GDM1 (cell line): ENCODE measurements at regions not wholly inside any gene's neighbourhood (a gene's known extent, or its start where the extent isn't known, plus 50 kb on each side); places are given as distances from the start of the nearest gene placed in this dataset.
"Not testable (repeated sequence)": the region's sequence is repeated elsewhere in the genome, so short reads cannot be mapped to it uniquely, and the experiment has no call there.

Source experiments
- DNase-seq: peaks from one replicate; lab custom pipeline; 2025; lab: John Stamatoyannopoulos, UW

DNA sequence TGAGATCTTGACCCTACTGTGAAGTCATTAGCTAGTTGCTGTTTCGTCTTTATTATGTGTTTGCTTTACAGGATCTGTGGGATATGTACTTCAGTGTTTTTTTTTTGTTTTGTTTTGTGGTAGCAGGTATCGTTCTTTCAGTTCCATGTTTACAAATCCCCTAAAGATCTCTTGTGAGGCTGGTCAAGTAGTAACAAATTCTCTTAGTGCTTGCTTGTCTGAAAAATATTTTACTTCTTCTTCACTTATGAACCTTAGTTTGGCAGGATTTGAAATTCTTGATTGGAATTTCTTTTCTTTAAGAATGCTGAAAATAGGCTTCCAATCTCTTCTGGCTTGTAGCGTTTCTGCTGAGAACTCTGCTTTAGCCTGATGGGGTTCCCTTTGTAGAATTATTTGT is 235.8 kb upstream of the ALCAM start:
- no peak for DNase-seq

DNA sequence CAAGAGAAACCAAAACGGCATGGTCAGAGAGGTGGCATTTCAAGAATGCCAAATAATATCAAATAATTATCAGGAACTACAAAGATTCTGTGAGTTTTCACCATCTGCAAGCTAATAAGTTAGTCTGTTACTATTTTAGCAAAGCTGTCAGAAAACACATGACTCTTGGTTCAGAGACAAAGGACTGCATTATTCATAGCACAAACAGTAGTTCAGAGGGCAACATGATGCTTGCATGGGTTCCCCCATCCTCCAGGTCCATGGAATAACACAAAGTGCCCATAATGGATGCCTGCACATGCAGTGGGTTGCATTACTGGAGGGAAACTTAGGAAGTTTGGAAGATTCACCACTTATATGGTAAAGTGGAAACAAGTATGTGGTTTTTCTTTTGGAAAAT is 228.8 kb upstream of the ALCAM start:
- no peak for DNase-seq

DNA sequence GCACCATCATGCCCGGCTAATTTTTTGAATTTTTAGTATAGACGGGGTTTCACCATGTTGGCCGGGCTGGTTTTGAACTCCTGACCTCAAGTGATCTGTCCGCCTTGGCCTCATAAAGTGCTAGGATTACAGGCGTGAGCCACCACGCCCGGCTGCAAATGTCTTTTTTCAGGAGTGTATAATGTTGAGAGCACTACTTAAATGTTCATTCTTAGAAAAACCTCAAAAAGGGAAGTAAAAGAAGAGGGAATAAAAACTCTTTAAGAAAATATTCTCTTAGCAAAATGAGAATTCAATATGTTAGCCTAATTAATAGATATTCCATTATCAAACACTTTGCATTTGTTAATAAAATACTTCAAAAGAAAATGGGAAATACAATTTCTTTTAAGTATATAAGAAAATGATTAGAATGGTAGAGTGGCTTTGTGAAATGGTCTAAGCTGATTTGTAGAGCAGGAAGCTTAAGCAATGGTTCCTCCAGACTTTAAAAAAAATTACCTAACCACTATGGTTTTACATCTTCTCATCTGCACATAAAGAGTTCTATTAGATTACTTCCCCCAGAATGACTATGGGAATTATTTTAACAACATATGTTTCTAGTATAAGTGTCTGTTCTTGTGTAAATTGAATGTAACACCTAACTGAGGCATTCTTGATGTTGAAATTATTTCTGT is 226.7 kb upstream of the ALCAM start:
- DNase-seq = no peak

DNA sequence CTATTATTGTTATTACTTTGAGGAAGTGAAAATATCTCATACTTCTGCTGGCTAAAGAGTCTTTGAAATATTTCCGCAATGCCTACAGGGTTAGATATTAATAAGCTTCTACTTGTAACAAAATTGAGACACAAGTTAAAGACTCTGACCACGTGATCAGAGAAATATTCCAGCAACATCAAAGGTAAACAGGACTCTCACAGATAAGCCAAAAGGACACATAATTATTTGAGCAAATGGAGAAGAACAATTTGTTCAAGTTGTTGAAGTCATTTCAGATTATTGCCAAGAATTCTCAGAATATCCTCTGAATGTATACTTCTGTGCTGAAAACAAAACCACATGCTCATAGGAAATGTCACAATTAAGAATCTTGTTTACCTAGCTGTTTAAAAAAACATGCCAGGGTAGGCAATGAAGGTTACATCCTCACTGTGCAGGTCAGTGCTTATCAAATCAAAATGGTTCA is 225.8 kb upstream of the ALCAM start:
- no peak for DNase-seq

DNA sequence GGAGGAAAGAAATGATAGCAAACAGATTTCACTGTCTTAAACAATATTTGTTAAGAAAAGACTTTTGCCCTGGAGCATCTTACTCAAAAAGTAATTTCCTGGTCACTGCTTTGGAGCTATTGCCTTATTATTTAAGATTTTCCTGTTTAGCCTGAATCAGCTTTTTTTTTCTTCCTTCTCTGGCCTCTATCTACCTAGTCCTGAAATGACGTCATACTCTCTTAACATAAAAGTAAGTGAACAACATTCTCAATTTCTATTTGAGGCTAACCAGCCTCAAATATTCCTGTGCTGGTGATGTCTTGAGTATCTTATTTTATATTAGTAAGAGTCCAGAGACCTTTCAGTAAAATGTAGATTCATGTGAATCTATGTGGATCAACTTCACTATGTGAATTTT is 221.9 kb upstream of the ALCAM start:
- no peak for DNase-seq

DNA sequence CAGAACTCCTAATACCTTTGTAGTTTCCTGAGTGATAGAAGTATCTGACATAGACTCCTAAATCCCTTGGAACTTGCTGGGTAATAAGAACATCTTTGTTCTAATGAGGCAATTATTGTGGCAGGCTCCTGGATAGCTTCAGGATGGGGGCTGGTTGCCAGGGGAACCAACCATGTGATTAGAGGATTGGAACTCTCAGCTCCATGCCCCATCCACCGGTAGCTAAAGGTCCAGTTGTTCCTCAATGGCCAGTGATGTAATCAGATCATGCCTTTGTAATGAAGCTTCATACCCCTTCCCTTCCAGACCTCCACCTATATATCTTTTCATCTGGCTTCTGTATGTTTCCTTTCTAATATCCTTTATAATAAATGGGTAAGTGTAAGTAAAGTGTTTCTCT is 221.2 kb upstream of the ALCAM start:
- no peak for DNase-seq

DNA sequence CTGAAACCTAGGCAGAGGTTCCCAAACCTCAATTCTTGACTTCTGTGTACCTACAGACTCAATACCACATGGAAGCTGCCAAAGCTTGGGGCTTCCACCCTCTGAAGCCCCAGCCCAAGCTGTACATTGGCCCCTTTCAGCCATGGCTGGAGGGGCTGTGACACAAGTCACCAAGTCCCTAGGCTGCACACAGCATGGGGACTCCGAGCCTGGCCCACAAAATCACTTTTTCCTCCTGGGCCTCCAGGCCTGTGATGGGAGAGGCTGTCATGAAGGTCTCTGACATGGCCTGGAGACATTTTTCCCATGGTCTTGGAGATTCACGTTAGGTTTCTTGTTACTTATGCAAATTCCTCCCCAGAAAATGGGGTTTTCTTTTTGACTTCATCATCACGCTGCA is 217.5 kb upstream of the ALCAM start:
- not testable (repeated sequence) for DNase-seq

DNA sequence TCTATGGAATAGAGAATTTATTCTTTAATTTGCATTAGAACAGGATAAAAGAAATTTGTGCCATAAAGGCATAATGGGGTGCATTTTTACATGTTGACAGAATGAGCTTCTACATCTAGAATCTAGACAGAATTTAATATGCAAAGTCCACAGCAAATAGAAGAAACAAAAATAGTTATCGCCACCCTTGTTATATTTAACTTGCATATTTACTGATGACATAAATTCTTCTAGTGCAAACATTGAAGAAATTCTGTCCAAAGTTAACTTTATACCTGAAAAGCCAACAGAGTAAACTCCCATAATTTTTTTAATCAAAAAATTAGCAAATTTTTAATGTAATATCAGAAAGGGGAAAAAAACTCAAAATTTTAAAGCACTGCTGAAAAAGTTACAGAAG is 213.7 kb upstream of the ALCAM start:
- DNase-seq = no peak

DNA sequence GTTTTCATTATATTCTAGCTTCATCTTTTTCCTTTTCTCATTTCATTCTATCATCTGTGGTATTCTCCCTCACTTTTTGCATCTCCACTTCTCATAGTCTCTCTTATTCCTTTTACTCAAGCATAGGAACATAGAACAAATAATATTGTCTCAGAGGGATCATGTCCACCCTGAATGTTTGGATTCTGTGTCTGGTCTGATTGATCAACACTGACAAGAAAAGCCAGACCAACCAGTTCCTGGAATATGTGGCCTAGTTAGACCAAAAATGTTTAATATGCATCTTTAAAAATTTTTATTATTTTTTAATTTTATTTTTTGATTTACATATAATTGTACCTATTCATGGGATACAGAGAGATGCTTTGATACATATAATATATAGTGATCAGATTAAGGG is 212.0 kb upstream of the ALCAM start:
- DNase-seq = no peak

DNA sequence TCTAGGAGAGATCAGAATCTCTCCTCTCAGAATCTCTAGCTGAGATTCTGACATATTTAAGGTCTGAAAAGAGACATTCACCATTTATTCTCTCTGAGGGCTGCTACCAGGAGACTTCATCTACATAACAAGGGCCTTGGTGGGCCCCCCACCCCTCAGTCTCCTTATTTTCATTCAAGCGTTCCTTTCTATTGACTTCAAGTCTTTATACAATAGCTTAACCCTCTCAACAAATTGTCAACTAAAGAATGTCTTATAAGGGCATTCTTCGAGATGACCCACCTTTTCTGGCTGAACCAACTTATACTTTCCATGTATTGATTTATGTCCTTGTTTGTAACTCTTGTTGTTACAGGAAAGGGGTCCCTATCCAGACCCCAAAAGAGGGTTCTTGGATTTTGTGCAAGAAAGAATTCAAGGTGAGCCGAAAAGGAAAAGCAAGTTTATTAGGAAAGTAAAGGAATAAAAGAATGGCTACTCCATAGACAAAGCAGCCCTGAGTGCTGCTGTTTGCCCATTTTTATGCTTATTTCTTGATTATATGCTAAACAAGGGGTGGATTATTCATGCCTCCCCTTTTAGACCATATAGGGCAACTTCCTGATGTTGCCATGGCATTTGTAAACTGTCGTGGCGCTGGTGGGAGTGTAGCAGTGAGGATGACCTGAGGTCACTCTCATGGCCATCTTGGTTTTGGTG is 209.5 kb upstream of the ALCAM start:
- no peak for DNase-seq

DNA sequence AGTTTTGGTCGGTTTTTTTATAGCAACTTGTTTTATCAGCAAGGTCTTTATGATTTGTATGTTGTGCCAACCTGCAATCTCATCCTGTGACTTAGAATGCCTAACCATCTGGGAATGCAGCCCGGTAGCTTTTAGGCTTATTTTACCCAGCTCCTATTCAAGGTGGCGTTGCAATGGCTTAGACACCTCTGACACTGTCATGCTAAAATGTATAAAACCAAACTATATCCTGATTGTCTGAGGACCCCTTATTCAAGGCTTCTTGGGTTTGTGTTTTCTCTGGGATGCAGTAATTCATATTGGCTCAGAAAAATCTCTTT is 209.0 kb upstream of the ALCAM start:
- no peak for DNase-seq

DNA sequence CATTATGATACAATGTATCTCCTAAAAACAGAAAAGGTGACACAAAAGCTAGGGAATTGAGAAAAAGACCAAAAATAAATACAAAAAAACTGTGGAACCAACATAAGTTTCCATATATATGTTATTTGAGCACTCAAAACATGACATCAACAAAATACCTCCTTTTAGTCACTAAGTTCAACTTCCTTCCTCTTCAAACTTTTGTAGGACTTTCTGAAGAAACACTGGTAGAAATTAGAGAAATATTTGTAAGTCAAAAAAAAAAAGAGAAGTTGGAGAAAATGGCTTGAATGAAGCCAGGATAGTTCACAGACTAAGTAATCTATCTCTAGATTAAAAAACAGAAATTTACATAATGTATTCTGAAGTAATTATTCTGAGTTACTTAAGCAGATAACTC is 208.4 kb upstream of the ALCAM start:
- no peak for DNase-seq

DNA sequence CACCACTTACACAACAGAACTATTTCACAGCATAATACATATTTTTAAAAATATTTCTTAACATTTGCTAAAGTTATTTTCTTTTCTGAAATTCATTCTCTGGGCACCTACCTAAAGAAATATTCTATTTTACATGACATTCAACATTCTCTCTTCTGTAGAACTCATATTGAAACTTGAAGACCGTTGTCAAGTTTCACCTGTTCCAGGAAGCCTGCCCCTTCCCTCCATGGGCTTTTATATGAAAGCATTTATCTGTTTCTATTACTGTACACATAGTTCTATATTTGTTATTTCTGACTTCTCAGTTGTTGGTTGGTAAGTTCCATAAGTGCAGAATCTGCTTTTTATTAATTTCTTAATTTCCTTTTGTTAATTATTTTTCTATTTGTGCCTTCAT is 204.3 kb upstream of the ALCAM start:
- DNase-seq = no peak

DNA sequence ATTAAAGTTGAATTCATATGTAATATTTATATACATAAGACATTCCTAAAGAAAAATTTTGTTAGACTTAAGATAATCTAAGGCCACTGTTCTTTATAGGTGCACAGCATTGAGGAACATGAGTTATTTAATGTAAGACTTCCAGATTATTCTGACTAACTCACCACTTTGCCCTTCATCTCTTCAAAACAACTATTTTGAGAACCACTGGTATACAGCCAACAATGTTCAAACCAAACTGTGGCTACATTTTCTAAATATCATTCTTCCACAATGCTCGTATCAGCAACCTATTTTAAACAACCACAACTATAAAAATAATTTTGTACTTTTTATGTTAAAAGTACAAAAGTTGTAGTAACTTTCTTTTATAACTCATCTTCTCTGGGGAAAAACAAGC is 199.8 kb upstream of the ALCAM start:
- no peak for DNase-seq

DNA sequence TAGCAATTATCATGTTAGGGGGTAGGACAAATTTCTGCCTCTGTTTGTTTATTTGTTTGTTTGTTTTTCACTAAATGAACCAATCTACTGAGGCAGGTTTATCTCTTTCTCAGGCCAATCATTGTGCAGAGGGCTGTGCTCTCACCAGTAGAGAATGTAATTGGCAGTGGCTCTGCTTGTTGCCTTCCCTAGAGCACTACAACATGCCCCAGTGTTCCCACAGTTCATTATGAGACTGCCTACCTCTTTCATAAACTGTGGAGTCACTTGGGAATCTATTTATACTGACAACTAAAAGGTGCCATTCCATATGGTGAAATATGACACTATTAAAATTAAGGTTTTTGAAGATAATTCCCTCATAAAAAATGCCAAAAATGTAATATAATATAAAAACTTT is 196.3 kb upstream of the ALCAM start:
- no peak for DNase-seq

DNA sequence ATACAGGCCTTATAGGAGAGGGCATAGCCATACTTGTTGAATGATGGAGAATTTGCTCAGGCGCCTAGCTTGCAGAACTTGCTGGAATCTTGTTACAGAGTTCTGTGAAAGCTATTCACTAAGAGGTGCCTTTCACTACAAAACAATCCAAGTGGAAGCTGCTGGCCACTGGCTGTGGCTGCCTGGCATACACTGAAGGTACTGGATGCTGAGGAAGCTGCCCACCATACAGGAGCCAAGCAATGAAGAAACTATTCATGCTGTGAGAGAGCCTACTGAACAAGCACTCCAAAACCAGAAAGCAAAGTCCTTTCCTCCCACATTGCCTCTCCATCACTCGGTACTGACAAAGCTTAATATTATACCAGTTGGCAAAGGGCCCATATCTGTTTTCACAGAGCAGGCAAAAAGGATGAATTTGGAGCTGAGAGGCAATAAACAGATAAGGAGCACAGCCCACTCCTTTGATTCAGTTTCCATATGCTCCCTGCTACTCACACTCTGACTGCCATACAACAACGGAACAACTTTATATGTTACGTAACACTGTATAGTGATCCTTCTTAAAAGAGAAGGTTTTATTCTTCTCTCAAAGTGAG is 192.6 kb upstream of the ALCAM start:
- no peak for DNase-seq

DNA sequence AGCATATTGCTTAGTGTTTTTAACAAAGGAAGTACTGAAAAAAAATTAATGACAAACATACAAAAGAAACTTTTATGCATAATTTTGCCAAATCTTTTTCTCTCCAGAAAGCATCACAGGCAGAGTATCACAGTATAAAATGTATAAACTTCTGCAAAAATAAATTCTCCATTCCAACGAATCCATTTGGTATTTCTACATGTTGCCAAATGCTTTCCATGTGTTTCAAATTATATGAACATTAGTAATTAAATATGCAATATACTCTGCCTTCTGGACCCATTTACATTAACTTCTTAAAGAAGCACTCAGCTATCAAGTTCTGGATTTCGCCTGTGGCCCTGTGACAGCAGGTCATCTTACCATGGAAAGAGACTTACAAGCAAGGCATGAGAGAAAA is 189.1 kb upstream of the ALCAM start:
- DNase-seq = no peak

DNA sequence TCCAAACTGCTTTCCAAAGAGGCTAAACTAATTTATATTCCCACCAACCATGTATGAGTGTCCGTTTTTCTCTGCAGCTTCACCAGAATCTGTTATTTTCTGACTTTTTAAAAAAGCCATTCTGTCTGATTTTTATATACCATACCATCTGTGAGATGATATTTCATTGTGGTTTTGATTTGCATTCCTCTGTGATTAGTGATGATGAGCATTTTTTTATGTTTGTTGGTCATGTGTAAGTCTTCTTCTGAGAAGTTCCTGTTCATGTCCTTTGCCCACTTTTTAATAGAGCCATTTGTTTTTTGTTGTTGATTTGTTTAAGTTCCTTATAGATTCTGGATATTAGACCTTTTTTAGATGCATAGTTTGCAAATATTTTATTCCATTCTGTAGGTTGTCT is 179.4 kb upstream of the ALCAM start:
- DNase-seq = no peak

DNA sequence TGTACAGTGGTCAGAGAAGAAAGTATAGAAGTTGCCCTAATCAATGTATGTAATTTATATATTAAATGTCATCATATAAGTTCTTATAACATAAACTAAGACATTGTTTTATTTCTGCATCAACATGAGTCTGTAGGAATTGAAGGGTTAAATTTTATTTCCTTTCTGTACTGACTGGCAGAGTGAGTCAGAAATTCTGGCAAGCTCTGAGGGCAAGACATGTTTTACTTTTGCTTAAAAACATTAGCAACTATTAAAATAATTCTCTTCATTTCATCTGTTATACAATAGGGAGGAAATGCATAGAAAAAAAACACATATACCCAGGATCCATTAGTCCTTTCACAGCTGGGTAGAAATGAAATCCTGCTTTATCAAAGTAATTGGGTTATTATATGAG is 171.4 kb upstream of the ALCAM start:
- no peak for DNase-seq

DNA sequence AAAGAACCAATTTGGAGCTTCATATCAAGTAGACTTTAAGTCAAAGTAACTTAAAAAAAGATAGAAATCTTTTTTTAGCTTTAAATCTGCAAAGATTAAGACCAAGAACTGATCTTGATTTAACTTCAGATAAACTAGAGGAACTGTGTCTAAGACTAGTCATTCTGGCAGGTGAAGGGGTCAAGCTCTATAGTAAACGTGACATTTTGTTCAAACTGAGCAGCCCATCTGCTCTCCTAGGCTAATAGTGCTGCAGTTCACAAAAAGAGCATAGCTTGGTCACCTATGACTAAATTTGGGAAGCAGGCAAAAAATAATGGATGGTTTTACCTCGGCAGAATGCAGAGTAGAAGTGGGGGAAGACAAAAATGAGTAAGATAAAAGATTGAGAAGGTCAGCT is 168.8 kb upstream of the ALCAM start:
- DNase-seq = no peak

DNA sequence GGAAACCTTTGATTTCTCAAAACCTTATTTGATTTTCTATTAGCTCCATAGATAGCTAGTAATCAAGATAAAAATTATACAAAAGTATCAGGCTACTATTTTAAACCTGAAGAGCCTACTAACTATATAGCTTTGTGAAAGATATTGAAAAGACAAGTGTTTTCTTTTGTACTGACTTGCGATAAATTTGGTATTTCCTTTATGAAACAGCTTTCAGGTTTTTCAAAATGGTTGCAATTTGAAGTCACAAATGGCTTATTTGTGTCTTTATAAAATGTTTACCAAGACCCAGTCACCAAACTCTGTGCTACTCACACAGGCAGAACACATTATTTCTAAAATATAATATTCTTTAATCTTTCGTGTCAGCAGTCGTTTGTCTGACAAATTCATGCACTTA is 167.5 kb upstream of the ALCAM start:
- no peak for DNase-seq

DNA sequence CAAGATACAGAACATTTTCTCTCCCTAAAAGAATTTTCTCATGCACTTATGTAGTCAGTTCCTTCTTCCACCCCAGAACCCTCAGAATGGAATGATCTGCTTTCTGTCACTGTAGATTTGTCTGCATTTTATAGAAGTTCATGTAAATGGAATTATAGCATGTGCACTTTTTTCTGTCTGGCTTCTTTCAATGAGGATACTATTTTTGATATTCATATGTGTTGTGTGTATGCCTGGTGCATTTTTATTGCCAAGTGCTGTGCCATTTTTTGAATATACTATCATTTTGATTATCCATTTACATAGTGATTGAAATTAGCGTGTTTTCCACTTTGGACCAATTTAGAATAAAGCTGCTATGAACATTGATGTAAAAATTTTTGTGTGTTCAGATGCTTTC is 156.6 kb upstream of the ALCAM start:
- DNase-seq = no peak

DNA sequence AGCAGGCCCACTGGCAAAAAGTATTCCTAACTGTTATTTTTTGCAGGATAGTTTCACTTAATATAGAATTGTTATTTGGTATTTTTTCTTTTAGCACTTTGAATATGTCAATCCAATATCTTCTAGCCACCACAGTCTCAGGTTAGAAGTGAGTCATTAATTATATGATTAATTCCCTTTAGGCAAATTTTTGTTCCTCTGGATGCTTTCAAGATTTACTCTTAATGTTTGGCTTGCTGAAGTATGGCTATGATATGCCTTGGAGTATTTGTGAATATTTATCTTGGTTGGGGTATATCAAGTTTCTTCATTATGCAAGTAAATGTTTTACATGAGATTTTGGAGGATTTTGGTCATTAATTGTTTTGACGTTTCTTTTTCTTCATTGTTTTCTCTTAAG is 152.1 kb upstream of the ALCAM start:
- DNase-seq = no peak

DNA sequence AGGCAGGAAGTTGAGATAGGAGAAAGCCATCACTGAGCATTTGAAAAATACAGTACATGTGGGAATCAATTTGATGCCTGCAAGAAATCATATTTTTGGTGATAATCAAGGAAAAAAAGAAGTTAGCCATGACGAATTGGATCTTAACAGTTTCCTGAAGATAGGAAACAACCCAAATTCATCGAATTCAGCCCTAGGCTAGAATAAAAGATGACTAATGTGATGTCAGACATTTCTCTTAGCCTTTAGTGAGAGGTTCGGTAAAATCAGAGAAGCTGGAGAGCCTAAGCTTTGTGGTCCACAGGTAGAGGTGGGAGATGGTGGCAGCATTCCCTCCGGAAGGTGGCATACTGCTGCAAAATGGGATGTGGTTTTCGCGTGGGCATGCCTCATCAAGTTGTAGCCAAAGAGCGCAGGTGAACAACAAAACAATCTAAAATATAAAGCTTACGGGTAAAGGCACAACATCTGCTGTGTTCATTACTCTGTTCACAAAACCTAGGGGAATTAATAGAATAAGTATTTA is 144.1 kb upstream of the ALCAM start:
- DNase-seq = no peak
